ENCODE measurements at regions not wholly inside any gene's neighbourhood (a gene's known extent, or its start where the extent isn't known, plus 50 kb on each side); places are given as distances from the start of the nearest gene placed in this dataset.

DNA sequence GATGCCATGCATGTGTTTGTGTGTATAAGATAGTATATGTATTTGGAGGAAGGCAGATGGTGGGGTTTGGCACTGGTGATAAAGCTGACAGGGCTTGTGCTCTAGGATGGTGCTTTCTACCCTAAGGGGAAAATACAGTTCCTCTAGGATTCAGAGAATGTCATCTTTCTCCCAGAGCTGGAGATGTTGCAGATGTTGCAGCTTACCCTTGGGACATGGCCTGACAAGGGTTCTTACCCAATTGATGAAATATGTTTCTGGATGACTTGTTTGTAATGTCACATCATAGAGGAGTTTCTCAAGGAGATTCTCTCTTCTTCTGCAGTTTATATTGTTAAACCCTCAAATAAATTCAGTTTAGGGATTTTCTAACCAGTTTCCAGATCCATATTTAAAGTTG, 52.5 kb upstream of the PITX2 start:
- no peak for DNase-seq

DNA sequence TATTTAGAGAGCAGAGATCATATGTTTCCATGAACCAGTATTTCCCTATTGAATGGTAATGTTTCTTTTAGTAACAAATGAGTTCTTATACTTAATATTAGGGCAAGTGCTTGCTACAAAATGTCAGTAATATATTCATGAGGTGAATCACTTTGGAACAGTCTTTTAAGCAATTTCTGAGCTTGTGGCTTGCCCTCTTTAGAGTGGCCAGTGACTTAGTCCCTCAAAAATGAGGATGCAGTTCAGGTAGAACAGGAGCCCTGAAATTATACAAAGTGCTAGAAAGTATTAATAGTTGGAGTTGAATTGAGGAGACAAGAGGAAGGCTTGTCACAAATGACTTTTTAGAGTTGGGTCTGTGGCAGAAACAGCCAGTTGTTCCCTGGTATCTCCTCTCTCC, 53.4 kb upstream of the PITX2 start:
- no peak for DNase-seq

DNA sequence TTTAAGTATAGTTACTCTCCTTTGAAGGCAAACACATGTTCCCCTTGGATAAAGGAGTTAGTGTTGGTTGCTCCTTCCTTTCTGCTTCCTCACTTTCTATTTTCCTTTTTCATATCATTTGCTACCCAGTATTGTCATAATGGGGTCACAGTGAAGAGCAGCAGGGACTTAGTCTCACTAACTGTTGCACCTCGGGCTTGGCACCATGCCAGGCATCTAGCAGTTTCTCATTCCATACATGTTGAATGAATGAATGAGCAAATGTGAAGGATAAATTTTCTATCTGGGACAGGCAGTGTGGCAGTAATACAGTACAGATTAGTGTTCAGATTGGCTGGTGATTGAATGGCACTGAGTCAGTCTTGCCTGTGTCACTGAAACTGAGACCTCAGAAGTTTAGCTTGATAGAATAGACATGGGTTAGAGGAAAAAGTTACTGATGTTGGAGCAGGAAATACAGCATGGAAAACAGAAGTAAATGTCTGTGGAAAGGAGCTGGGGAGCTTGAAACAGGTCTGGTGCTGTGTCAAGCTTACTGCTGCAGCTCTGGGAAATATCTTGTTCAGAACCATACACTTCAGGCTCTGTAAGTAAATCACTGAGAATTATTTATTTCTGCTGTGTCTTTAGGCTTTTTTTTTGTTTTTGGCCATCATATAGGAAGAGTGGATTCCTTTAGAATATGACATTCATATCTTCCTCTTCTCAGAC, 55.8 kb upstream of the PITX2 start:
- DNase-seq, result no peak

DNA sequence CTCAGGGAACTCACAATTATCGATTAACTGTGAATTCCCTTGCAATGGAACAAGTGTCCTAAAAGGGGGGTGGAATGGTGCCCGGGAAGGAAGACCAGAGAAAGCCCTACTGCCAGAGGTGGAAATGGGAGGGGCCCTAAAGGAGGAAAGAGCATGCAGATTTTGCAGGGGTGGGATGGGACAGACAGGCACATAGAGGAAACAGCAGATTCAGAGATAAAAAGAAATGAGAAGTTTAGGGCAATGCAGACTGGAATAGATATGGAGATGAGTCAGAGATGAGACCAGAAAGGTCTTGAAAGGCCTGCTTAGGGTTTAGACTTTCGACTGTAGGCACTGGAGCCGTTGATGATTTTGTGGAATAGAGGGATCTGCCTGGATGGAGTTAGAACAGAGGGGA, 57.4 kb upstream of the PITX2 start:
- no peak for DNase-seq

DNA sequence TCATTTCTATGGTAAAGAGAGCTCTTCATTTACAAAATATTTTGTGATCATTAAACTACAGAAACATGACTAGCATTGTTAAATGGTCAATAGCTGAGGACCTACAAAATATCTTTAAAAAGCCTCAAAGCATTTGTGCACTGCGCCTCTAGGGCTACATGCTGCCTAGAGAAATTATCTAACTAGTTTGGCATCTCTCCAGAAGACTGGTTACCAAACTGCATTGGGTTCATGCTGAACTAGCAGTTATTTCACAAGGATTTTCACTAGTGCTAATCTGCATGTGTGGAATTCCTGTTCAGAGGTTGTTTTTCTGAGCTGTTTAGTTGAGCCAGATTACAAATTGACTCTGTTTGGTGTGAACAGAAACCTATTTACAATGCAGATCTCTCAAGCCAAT, 58.5 kb upstream of the PITX2 start:
- DNase-seq, result no peak

DNA sequence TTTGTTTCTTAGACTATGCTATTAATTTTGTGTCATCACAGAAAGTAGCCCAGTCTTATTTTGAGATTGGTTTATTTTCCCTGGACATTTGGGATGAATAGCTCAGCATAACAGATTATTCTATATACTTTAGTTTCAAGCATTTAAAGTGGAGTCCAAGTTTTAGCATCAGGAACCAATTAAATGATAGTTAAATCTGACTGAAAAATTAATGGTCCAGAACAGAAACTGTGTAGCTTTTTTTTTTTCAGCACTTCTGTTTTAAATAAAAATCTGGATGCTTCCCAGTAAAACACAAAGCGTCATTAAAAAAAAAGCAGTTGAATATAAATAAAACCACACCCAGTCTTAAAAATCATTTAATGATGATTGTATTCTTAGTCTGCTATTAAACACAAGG, 59.4 kb upstream of the PITX2 start:
- DNase-seq, result no peak

DNA sequence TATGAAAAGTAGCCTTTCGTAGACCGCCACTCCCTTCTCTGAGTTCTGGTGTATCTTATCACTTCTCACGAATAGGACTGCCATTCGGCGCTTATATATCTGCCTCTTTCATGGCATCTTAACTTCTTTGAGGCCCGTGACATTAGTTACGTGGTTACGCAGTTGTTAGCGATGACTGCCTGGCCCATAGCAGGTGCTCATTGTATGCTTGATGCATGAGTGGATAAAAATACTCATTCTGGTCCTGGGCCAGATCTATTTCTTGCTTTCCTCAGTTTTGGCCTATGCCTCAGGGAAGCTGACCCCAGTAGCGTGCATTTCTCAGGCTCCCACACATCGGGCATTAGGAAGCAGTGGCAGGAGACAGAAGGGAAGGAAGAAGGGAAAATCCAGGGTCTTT, 60.7 kb upstream of the PITX2 start:
- no peak for DNase-seq

DNA sequence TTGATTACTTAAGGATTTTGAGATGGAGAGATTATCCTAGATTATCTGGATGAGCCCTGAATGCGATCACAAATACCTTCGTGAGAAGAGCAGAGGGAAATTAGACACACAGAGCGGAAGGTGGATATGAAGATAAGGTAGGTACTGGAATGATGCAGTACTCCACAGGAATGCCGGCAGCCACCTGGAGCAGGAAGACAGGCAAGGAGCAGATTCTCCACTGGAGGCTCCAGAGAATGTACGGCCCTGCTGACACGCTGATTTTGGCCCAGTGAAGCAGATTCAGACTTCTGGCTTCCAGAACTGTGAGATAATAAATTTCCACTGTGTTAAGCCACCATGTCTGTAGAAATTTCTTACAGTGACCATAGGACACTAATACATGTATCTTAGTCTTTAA, 79.4 kb upstream of the PITX2 start:
- no peak for DNase-seq

DNA sequence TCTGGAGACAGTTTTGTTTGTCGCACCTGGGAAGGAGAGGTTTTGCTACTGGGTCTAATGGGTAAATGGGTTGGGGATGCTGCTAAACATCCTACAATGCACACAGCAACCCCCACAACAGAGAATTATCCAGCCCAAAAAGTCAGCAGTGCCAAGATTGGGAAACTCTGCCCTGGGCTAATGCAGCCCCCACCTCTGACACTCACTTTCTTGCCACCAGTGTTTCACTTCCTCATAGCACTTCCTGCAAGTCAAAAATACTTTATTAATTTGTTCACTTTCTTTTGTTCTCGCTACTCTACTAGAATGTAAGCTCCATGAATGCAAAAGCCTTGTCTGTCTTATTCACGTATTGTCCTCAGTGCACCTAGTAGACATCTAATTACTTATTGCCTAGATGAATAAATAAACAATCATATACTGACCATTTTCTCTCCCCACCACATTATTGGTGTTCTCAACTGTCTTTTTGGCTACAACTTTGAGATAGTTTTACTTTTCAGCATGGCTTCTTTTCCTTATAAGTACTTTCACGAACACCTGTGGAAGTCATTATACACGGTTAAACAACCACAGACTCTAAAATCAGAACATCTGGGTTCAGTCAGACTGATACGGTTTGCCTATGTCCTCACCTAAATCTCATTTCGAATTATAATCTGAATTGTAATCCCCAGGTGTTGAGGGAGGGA, 82.0 kb upstream of the PITX2 start:
- DNase-seq, result no peak

DNA sequence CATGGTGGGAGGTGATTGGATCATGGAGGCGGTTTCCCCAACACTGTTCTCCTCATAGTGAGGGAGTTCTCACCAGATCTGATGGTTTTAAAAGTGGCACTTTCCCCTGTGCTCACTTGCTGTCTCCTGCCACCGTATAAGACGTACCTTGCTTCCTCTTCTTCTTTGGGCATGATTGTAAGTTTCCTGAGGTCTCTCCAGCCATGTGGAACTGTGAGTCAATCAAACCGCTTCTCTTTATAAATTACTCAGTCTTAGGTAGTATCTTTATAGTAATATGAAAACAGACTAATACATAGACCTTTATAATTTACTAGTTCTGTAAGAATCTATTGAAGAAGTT, 82.5 kb upstream of the PITX2 start:
- DNase-seq, result no peak

DNA sequence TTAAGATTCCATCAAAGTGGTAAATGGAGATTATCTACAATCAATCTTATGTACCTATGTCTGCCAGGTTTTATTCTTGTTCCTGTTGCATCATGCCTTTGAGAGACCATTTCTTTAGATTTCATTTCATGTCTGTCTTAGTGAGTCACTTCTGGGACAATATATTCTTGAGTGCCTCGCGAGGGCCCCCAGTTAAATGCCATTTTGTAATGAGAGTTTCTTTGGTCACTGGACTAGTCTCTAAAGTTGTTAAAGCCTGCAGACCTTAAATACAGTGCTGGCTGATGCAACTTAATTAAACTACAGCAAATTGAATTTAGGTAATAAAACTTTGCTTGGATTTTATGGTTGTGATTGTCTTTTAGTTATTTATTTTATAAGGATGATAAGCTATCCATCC, 87.2 kb upstream of the PITX2 start:
- DNase-seq, result no peak

DNA sequence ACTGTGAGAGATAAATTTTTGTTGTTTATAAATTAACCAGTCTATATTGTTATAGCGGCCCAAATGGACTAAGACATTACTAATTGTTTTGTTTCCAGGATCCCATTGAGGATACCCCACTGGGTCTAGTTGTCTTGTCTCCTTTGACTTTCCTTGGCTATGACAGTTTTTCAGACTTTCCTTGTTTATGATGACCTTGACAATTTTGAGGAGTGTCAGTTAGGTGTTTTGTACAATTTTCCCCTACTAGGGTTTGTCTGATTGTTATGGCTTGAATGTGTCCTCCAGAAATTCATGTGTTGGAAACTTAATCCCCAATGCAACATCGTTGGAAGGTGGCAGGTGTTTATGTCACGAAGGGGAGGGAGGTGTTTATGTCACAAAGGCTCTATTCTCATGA, 89.6 kb upstream of the PITX2 start:
- DNase-seq, result no peak

DNA sequence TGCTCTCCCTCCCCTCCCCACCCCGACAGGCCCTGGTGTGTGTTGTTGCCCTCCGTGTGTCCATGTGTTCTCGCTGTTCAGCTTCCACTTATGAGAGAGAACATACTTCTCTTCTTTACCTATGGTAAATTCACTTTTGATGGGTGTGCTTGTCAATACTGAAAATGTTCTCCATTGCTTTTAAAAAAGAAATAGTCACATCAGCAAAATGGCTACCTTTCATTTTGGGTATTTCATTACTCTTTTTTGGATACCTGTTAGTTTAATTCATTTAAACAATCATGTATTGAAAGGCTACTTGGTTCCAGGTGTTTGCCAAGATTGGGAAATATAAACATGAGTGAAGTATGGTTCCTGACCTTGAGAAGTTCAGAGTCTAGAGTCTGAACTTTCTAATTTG, 107.4 kb upstream of the PITX2 start:
- DNase-seq, result no peak

DNA sequence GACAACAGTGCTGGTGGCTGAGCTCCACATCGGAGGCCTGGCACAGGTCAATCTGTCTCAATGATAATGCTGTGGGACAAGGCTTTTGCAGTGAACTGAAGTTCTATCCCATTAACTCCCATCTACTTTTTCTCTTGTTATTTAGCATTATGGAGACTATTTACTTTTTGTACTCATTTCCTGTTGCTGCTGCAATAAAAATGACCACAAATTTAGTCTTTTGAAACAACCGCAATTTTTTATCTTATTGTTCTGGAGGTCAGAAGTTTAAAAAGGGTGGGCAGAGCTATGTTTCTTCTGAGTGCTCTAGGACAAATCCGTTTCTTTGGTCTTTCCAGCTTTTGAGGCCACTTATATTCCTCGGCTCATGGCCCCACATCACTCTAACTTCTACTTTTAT, 111.0 kb upstream of the PITX2 start:
- DNase-seq, result no peak

DNA sequence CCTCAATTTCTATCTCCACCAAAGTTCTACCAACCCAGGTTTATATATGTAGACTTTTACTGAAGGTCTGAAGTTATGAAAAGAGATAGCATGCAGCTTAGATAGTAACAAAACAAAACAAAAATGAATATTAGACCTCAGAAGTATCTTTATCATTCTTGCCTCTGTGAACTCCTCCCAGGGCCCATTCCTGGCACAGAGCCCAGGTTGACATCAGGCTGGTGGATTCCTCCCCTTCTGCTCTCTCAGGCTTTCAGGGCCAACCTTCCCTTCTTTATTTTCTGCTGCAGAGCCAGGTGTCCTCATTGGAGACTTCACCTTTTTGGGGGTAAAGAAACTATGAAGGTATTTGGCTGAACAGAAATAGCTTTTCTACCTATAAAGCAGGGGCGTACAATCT, 112.8 kb upstream of the PITX2 start:
- no peak for DNase-seq

DNA sequence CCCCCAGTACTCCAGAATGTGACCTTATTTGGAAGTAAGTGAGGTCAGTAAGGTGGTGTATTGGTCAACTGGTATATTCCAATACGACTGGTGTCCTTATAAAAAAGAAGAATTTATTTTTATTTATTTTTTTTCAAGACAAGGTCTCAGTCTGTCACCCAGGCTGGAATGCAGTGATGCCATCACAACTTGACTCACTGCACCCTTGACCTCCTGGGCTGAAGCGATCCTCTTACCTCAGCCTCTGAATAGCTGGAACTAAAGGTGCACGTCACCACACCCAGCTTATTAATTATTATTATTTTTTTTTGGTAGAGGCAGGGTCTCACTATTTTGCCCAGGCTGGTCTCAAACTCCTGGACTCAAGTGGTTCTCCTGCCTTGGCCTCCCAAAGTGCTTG, 115.1 kb upstream of the PITX2 start:
- no peak for DNase-seq

DNA sequence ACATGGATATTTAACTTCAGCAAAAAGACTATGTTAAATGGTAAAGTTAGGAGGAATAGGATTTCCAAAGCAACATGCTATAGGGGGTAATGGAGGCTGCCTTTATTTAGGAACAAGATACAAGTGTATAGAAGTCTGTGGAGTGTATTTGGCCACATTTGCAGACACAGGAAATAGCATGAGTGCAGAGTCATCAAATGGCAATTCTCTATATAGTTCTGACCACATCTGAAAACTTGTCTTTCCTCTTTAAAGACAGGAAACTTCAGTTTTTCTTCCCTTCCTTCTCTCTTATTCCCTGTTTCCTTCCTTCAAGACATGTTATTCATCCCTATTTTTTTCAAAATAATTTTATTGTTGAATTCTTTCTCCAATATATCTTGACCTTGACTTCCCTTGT, 119.3 kb upstream of the PITX2 start:
- DNase-seq, result no peak

DNA sequence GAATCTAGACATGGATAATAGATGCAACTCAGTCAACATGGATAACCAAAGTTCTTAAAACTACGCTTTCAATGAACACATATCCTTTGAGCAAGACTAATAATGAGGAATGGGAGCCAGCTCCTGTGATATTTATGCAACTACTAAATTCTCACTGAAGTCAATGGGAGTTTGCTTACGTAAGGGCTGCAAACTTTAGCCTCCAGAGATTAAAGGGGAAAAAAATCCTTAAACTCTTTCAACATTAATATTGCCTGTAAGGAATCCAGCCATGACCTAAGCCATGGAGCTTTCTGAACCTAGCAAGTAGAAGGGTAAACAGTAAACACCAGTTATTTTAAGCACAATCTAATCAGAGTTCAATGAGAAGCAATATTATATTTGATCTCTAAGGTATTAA, 125.2 kb upstream of the PITX2 start:
- DNase-seq, result no peak

DNA sequence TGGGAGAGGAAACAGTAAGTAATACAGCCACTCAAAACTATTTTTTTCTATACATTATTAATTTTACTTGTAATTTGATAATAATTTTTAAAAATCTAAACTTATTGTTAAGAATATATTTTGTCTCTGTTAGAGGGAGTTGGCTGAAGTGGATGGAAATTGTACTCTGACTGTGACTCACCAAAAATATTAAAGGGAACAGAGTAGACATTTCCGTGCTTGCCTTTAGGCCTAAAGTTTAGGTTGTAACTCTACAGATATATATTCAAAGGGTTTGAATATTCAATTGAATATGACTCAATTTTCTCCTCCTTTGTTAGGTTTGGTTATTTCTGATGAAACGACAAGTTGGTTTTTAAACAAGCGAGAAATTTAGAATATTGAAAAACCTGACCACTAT, 128.3 kb upstream of the PITX2 start:
- no peak for DNase-seq

DNA sequence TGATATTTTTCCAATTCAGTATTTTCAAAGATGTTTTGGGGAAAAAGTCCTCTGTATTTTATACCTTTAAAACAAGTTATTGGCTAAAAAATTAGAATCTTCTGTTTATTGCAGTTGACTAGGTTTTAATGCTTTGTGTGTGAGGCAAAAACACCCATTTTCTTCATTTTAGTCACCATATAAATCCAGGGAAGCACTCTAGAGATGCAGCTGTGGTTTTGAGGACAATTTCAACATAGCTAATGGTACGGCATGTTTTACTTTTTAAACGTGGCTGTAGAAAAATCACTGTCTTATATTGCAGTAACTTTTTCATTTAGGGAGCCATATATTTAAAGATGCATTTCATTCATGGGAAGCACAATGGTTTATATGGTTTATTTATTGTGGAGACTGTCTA, 129.1 kb upstream of the PITX2 start:
- DNase-seq, result no peak

DNA sequence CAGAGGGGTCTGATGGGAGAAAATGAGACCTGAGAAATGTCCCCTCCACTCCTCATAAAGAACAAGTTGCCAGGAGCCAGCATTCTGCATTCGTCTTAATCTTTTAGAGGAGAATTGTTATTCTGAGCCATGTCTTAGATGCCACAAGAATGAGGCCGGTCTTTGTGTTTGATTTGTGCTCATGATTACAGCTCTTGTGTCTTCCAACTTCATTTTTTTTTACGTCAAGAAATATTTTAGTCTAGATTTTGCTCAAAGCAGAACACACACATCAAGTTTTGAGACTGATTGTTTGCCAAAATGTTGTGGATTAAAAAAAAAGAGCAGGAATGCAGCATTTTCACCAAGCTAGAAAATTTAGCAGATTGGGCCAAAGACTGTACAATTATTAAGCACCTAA, 130.6 kb upstream of the PITX2 start:
- no peak for DNase-seq

DNA sequence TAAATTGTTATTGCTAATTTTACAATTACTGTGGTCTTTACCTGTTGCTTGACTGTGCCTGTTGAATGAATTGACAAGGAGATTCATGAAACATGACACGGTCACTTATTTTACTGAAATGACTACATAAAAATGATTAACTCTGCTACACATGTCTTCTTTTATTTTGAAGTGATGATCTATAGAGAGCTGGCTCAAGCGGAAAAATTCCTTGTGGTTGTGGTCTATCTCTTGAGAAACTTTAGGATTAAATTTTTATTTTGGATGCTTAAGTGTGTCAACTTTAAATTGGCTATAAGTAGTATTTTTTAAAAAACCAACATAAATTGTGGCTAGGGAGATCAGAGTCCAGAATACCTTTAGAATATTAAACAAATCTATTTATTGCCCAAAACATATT, 131.8 kb upstream of the PITX2 start:
- DNase-seq, result no peak

DNA sequence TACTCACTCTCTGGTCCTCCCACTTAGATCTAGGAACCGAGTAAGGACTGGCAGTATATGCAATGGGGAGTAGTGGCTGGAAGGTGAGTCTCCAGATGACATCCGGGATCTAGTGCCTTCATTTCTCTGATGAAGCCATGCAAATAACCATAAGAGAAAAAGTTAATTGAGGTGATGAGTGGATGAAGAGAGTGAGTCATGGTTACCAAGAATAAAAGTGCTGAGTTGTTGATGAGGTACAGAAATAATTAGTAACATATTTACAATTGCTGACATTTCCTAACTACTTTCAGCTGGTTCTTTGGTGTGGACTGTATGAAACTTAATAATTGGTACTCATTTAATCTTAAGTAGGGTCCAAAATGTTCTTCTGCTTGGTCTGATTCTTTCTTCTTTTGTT, 146.7 kb upstream of the PITX2 start:
- DNase-seq, result no peak

DNA sequence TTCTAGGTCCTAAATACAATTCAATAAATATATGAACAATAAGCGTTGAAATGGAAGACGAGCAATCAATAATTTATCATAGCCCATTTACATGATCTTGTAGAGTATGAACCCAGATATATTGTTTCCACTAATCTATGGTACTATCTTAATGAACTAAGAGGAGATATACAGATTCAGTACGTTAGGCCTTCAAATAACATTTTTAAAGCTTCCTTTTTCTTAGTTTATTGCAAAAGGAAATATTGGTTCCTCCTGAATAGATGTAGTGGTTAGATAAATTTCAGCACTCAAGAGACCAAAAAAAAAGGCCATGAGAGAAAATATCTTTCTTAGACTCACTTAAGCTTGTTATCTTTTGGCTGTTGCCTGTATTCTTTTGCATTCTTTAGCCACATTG, 147.5 kb upstream of the PITX2 start:
- no peak for DNase-seq

DNA sequence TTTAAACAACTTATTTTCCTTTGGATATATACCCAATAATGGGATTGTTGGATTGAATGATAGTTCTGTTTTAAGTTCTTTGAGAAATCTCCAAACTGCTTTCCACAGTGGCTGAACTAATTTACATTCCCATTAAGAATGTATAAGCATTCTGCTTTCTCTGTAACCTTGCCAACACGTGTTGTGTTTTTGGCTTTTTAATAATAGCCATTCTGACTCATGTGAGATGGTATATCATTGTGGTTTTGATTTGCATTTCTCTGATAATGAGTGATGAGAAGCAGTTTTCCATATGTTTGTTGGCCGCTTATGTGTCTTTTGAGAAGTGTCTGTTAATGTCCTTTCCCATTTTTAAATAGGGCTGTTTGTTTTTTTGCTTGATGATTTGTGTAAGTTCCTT, 155.6 kb upstream of the PITX2 start:
- DNase-seq, result no peak
